Liver (tissue), 3 donors: ENCODE measurements at regions not wholly inside any gene's neighbourhood (a gene's known extent, or its start where the extent isn't known, plus 50 kb on each side); places are given as distances from the start of the nearest gene placed in this dataset.

Experiments
- CTCF ChIP-seq: fragments of 150-350 bp; IDR thresholded peaks from 2 replicates; pipeline ENCODE4 v1.5.1; 2017; ENCODE audit warnings: improper control_type of control experiment, low read depth, low read length; ENCODE audit not compliant: missing input control
- JUND ChIP-seq, 2 donors: IDR thresholded peaks; 2 replicates each; pipeline ENCODE4 v1.6.1; 2016; ENCODE audit warnings: antibody characterized with exemption in 2 of 2
- REST ChIP-seq: IDR thresholded peaks from 2 replicates; pipeline ENCODE4 v1.6.1; 2016; ENCODE audit warnings: antibody characterized with exemption, mild to moderate bottlenecking
- ZBTB33 ChIP-seq: IDR thresholded peaks from 2 replicates; pipeline ENCODE4 v1.6.1; 2016; ENCODE audit warnings: antibody characterized with exemption
- donor health status: healthy.
- donor health status: healthy.

GRCh38 chrX:148333989-148334388 lies 166.4 kb upstream of the AFF2 start:
- TF ChIP-seq JUND (IDR thresholded peaks at IDR 0.05) (no peak), CTCF (no peak), ZBTB33 (no peak), REST (no peak)
